PC-9 (cell line): ENCODE measurements at regions not wholly inside any gene's neighbourhood (a gene's known extent, or its start where the extent isn't known, plus 50 kb on each side); places are given as distances from the start of the nearest gene placed in this dataset.

Experiments used
- BruUV-seq: library from RNA; stranded (reverse); fragments of 400-500 nt; replicated peaks from 2 replicates; lab custom pipeline; 2021; lab: Mats Ljungman, UMichigan
- CTCF ChIA-PET: fragments of 300-600 bp; sonication (Branson Sonifier 250); formaldehyde crosslinking; loops from one replicate; lab custom pipeline; 2022; ENCODE audit warnings: antibody characterized with exemption; lab: Charles Lee
- POLR2A ChIA-PET: fragments of 300-600 bp; sonication (Branson Sonifier 250); formaldehyde crosslinking; loops from one replicate; lab custom pipeline; 2022; ENCODE audit warnings: antibody characterized with exemption; ENCODE audit not compliant: unreplicated experiment; lab: Charles Lee
- DNase-seq, 2 experiments: peaks; one replicate each; pipeline versions ENCODE4 v3.0.0 to v3.0.0-alpha.2; 2015 to 2022; ENCODE audit warnings: mixed read lengths in 1 of 2
- H2AFZ ChIP-seq: fragments of 200-600 bp; sonication (generic); 2 replicates; pipeline ENCODE4 v1.8.1; 2017; ENCODE audit warnings: antibody characterized with exemption
- H3F3A ChIP-seq: fragments of 200-600 bp; sonication (generic); 2 replicates; pipeline ENCODE4 v1.8.1; 2017; ENCODE audit warnings: antibody characterized with exemption, mild to moderate bottlenecking, low read depth; ENCODE audit not compliant: insufficient read depth
- H3K27ac ChIP-seq: fragments of 200-600 bp; sonication (generic); 2 replicates; pipeline ENCODE4 v1.6.1; 2016; ENCODE audit warnings: mixed run types
- H3K27me3 ChIP-seq: fragments of 200-600 bp; sonication (generic); 2 replicates; pipeline ENCODE4 v1.6.1; 2016; ENCODE audit warnings: low read depth, mixed run types; ENCODE audit not compliant: insufficient read depth
- H3K36me3 ChIP-seq: fragments of 200-600 bp; sonication (generic); 2 replicates; pipeline ENCODE4 v1.6.1; 2016; ENCODE audit warnings: low read depth, mixed run types
- H3K4me1 ChIP-seq: fragments of 200-600 bp; sonication (generic); replicated peaks from 2 replicates; pipeline ENCODE4 v1.6.1; 2016; ENCODE audit warnings: mixed run types; ENCODE audit not compliant: insufficient read depth
- H3K4me2 ChIP-seq: fragments of 200-600 bp; sonication (generic); 2 replicates; pipeline ENCODE4 v1.6.1; 2017; ENCODE audit warnings: mixed run types
- H3K4me3 ChIP-seq: fragments of 200-600 bp; sonication (generic); 2 replicates; pipeline ENCODE4 v1.6.1; 2016; ENCODE audit warnings: mixed run types
- H3K79me2 ChIP-seq: fragments of 200-600 bp; sonication (generic); 2 replicates; pipeline ENCODE4 v1.6.1; 2017; ENCODE audit warnings: low read depth, mixed run types
- H3K9me2 ChIP-seq: fragments of 200-600 bp; sonication (generic); 2 replicates; pipeline ENCODE4 v1.8.1; 2017; ENCODE audit warnings: mild to moderate bottlenecking; ENCODE audit not compliant: insufficient read depth
- H3K9me3 ChIP-seq: fragments of 200-600 bp; sonication (generic); 2 replicates; pipeline ENCODE4 v1.8.1; 2016; ENCODE audit warnings: low read depth; ENCODE audit not compliant: insufficient read depth
- H4K20me1 ChIP-seq: fragments of 200-600 bp; sonication (generic); 2 replicates; pipeline ENCODE4 v1.8.1; 2017; ENCODE audit not compliant: insufficient read depth
- EZH2 ChIP-seq: fragments of 200-600 bp; sonication (generic); IDR thresholded peaks from 2 replicates; pipeline ENCODE4 v1.8.0; 2017; ENCODE audit warnings: antibody characterized with exemption, low read depth
- intact Hi-C: fragments of 100-400 bp; cut with micrococcal nuclease; formaldehyde crosslinking; loops from one replicate; pipeline ENCODE4 v1.10.0; 2022; ENCODE audit not compliant: unreplicated experiment
- TF ChIP-seq, protein P1 (sequence below): fragments of 200-600 bp; sonication (generic); conservative IDR thresholded peaks from 2 replicates; pipeline ENCODE4 v1.6.1; 2017; ENCODE audit warnings: mixed run types, antibody characterized with exemption, mild to moderate bottlenecking, moderate library complexity

DNA sequence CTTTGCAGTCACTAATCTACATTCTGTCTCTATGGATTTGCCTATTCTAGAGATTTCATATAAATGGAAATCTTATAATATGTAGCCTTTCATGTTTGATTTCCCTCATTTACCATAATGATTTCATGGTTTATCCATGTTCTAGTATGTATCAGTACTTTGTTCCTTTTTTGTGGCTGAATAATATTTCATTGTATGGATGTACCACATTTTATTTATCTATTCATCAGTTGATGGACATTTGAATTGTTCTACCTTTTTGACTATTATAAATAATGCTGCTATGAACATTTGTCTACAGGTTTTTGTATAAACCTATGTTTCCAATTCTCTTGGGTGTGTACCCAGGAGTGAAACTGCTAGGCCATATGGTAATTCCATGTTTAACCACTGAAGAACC lies 221.1 kb downstream of the ICOS start:
- BruUV-seq, result no TSS peak
- H2AFZ ChIP-seq, result no peak overlapping the region
- no peaks in the 10 kb centered on the region for H3K36me3 ChIP-seq
- DNase-seq, result no peak
- no peak overlapping the region for H3K4me2 ChIP-seq
- peaks cover 4% of the 10 kb centered on the region for H3K27me3 ChIP-seq
- intact Hi-C loops, result no loop called here
- CTCF ChIA-PET, result no interaction called here
- POLR2A ChIA-PET, result no interaction called here
- H4K20me1 ChIP-seq, result no peaks in the 10 kb centered on the region
- no peaks in the 10 kb centered on the region for H3K9me2 ChIP-seq
- H3K9me3 ChIP-seq, result no peaks in the 10 kb centered on the region
- H3F3A ChIP-seq, result no peaks in the 10 kb centered on the region
- H3K4me3 ChIP-seq, result no peak overlapping the region
- no peaks in the 10 kb centered on the region for H3K4me1 ChIP-seq
- no peak overlapping the region for H3K27ac ChIP-seq
- H3K79me2 ChIP-seq, result no peaks in the 10 kb centered on the region
- TF ChIP-seq, protein P1, sequence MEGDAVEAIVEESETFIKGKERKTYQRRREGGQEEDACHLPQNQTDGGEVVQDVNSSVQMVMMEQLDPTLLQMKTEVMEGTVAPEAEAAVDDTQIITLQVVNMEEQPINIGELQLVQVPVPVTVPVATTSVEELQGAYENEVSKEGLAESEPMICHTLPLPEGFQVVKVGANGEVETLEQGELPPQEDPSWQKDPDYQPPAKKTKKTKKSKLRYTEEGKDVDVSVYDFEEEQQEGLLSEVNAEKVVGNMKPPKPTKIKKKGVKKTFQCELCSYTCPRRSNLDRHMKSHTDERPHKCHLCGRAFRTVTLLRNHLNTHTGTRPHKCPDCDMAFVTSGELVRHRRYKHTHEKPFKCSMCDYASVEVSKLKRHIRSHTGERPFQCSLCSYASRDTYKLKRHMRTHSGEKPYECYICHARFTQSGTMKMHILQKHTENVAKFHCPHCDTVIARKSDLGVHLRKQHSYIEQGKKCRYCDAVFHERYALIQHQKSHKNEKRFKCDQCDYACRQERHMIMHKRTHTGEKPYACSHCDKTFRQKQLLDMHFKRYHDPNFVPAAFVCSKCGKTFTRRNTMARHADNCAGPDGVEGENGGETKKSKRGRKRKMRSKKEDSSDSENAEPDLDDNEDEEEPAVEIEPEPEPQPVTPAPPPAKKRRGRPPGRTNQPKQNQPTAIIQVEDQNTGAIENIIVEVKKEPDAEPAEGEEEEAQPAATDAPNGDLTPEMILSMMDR, result no peak
- TF ChIP-seq EZH2, result no peak

DNA sequence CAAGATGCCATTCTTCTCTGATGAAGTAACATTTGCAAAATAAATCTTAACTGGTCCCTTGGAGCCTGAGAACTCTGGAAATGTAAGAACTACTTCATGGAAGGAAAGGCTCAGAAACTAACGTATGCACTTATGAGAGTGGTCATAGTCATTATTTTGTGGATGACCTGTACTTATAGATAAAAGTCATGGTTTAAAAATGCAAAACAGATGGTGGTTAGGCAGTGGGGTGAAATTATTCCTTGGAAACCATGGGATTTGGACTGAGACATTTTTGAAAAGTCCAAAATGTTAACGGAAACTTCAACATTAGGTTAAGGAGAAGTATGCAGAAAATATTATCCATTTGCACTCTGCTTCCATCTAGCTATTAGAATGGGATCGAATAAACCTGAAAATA lies 223.0 kb downstream of the ICOS start:
- Histone ChIP-seq H3K4me2 (no peak overlapping the region), H3K4me1 (no peaks in the 10 kb centered on the region), H3K79me2 (no peaks in the 10 kb centered on the region), H3K4me3 (no peak overlapping the region), H3K27ac (no peak overlapping the region), H4K20me1 (no peaks in the 10 kb centered on the region), H3K9me2 (no peaks in the 10 kb centered on the region), H3K36me3 (no peaks in the 10 kb centered on the region), H3K9me3 (no peaks in the 10 kb centered on the region), H3K27me3 (peaks cover 4% of the 10 kb centered on the region), H2AFZ (no peak overlapping the region), H3F3A (no peaks in the 10 kb centered on the region)
- no TSS peak for BruUV-seq
- CTCF ChIA-PET, result no interaction called here
- POLR2A ChIA-PET, result no interaction called here
- TF ChIP-seq, protein P1, result no peak
- no peak for DNase-seq
- intact Hi-C loops, result no loop called here

DNA sequence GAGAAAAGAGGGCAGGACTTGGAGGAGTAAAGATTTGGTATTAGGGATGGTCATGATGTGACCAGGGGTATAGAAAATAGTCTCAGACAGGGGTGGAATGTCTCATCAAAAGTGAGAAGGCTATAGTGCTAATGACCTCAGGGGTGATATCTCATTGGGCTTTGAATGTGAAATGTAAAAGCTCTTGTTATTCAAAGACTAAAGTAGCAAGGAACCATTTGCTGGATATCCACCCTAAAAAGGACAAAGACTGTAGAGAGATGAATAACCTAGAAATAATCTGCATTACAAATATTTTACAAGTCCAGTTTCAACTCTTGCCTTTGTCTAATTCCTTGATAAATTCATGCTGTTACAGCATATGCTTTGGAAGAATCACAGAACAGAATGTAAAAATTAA lies 224.4 kb downstream of the ICOS start:
- no peaks in the 10 kb centered on the region for H4K20me1 ChIP-seq
- intact Hi-C loops, result no loop called here
- ChIA-PET POLR2A (no interaction called here), CTCF (no interaction called here)
- no peaks in the 10 kb centered on the region for H3K9me2 ChIP-seq
- TF ChIP-seq, protein P1, result no peak
- H3K27me3 ChIP-seq, result peaks cover 4% of the 10 kb centered on the region
- no peaks in the 10 kb centered on the region for H3K36me3 ChIP-seq
- H2AFZ ChIP-seq, result no peak overlapping the region
- no peaks in the 10 kb centered on the region for H3K9me3 ChIP-seq
- H3K27ac ChIP-seq, result no peak overlapping the region
- no TSS peak for BruUV-seq
- no peaks in the 10 kb centered on the region for H3K4me1 ChIP-seq
- H3K4me3 ChIP-seq, result no peak overlapping the region
- no peaks in the 10 kb centered on the region for H3K79me2 ChIP-seq
- H3K4me2 ChIP-seq, result no peak overlapping the region
- no peak for DNase-seq
- no peaks in the 10 kb centered on the region for H3F3A ChIP-seq
